ENCODE measurements at regions not wholly inside any gene's neighbourhood (a gene's known extent, or its start where the extent isn't known, plus 50 kb on each side); places are given as distances from the start of the nearest gene placed in this dataset.
"Not testable (repeated sequence)": the region's sequence is repeated elsewhere in the genome, so short reads cannot be mapped to it uniquely, and the experiment has no call there.

DNA sequence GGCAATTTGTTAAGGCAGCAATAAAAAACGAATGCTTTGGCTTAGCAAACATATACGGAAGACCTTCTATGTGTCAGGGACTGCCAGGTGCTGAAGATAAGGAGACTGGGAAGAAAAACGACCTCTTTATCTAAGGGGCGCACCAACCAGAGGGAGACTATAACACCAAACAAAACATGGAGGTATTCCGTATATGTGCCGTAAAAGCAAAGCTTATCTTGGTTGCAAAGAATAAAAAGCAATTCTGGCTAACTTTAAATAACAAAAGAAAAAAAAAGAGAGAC, 167.1 kb upstream of the KCNJ15 start:
- no peak for DNase-seq (ENCODE audit: extremely low spot score in 2 of 2)
- H3K4me1 ChIP-seq: no peaks in the 10 kb centered on the region
- H3K27me3 ChIP-seq: no peaks in the 10 kb centered on the region
- H3K36me3 ChIP-seq: no peaks in the 10 kb centered on the region
- no peaks in the 10 kb centered on the region for H3K9me3 ChIP-seq
- intact Hi-C loops (cut with DNase I): no loop called here
- no peak overlapping the region for H3K4me3 ChIP-seq
- TF ChIP-seq POLR2A (IDR thresholded peaks at IDR 0.05) (no peak), POLR2AphosphoS5 (IDR thresholded peaks at IDR 0.05; ENCODE audit: insufficient read depth in 1 of 2, low read depth in 1 of 2) (no peak)
- TF ChIP-seq, protein P1, sequence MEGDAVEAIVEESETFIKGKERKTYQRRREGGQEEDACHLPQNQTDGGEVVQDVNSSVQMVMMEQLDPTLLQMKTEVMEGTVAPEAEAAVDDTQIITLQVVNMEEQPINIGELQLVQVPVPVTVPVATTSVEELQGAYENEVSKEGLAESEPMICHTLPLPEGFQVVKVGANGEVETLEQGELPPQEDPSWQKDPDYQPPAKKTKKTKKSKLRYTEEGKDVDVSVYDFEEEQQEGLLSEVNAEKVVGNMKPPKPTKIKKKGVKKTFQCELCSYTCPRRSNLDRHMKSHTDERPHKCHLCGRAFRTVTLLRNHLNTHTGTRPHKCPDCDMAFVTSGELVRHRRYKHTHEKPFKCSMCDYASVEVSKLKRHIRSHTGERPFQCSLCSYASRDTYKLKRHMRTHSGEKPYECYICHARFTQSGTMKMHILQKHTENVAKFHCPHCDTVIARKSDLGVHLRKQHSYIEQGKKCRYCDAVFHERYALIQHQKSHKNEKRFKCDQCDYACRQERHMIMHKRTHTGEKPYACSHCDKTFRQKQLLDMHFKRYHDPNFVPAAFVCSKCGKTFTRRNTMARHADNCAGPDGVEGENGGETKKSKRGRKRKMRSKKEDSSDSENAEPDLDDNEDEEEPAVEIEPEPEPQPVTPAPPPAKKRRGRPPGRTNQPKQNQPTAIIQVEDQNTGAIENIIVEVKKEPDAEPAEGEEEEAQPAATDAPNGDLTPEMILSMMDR (IDR thresholded peaks at IDR 0.05): no peak
- H3K27ac ChIP-seq: no peak overlapping the region

DNA sequence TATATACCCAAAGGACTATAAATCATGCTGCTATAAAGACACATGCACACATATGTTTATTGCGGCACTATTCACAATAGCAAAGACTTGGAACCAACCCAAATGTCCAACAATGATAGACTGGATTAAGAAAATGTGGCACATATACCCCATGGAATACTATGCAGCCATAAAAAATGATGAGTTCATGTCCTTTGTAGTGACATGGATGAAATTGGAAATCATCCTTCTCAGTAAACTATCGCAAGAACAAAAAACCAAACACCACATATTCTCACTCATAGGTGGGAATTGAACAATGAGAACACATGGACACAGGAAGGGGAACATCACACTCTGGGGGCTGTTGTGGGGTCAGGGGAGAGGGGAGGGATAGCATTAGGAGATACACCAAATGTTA, 165.7 kb upstream of the KCNJ15 start:
- H3K9me3 ChIP-seq; intact Hi-C loops (cut with DNase I); DNase-seq (ENCODE audit: extremely low spot score in 2 of 2); H3K27ac ChIP-seq; H3K4me1 ChIP-seq; H3K36me3 ChIP-seq; H3K4me3 ChIP-seq; H3K27me3 ChIP-seq: not testable (repeated sequence)

DNA sequence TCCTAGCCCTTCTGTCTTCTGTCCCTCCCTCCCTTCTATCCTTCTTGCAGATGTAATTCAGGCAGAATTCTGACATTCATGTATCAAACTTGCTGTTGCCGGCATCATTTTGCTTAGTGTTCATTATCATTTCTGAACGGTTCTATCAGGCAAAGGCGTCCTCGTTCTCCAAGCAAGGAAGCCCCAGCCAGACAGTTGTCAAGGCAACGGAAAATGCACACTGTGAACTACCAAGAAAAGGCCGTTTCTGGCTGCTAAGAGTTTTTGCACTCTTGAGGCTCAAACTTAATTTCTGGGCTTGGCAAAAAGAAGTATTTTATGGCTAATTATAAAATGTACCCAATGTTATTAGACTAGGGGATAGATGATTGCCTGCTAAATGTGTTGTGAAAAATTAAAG, 164.7 kb upstream of the KCNJ15 start:
- DNase-seq (ENCODE audit: extremely low spot score in 2 of 2): no peak
- H3K4me1 ChIP-seq: no peaks in the 10 kb centered on the region
- intact Hi-C loops (cut with DNase I): no loop called here
- H3K27ac ChIP-seq: no peak overlapping the region
- H3K9me3 ChIP-seq: no peaks in the 10 kb centered on the region
- H3K36me3 ChIP-seq: no peaks in the 10 kb centered on the region
- no peaks in the 10 kb centered on the region for H3K27me3 ChIP-seq
- H3K4me3 ChIP-seq: no peak overlapping the region
- TF ChIP-seq POLR2A (IDR thresholded peaks at IDR 0.05) (no peak), POLR2AphosphoS5 (IDR thresholded peaks at IDR 0.05; ENCODE audit: insufficient read depth in 1 of 2, low read depth in 1 of 2) (no peak)
- TF ChIP-seq, protein P1 (IDR thresholded peaks at IDR 0.05): no peak

DNA sequence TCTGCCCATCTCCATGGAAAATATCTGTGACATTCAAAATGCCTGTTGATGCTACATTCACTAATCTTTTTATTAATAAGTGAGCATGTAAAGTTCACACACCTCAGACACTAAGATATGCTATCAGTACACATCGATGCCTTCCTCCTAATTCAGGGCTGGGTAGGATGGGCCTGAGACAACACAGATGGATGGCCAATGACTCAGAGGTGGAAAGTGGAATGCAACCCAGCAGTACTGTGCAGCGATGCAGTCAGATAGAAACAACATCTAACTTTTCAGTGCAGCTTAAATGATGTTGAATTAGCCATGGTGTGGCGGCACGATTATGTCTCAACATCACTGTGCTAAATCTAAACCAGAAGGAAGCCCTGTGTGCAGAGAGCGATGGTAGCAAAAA, 161.6 kb upstream of the KCNJ15 start:
- Histone ChIP-seq H3K4me1 (no peaks in the 10 kb centered on the region), H3K27me3 (no peaks in the 10 kb centered on the region), H3K27ac (no peak overlapping the region), H3K4me3 (no peak overlapping the region), H3K9me3 (no peaks in the 10 kb centered on the region), H3K36me3 (no peaks in the 10 kb centered on the region)
- no peak for DNase-seq (ENCODE audit: extremely low spot score in 2 of 2)
- intact Hi-C loops (cut with DNase I): no loop called here
- TF ChIP-seq, protein P1 (IDR thresholded peaks at IDR 0.05): no peak
- TF ChIP-seq POLR2AphosphoS5 (IDR thresholded peaks at IDR 0.05; ENCODE audit: insufficient read depth in 1 of 2, low read depth in 1 of 2): no peak
- no peak for TF ChIP-seq POLR2A (IDR thresholded peaks at IDR 0.05)

DNA sequence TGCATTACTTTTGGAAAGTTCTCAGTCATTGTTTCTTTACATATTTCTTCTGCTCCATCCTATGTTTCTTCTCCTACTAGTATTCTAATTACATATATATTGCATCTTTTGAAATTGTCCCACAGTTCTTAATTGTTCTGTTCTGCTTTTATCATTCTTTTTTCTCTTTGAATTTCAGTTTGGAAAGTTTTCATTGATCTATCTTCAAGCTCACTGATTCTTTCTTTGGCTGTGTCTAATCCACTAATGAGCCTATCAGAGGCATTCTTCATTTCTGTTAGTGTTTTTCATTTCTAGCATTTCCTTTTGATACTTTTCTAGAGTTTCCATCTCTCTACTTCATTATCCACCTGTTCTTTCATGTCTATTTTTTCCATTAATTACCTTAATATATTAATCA, 159.0 kb upstream of the KCNJ15 start:
- Histone ChIP-seq H3K27me3 (no peaks in the 10 kb centered on the region), H3K9me3 (no peaks in the 10 kb centered on the region), H3K4me3 (no peak overlapping the region), H3K27ac (no peak overlapping the region), H3K36me3 (no peaks in the 10 kb centered on the region), H3K4me1 (no peaks in the 10 kb centered on the region)
- no peak for TF ChIP-seq POLR2A (IDR thresholded peaks at IDR 0.05)
- TF ChIP-seq, protein P1 (IDR thresholded peaks at IDR 0.05): no peak
- TF ChIP-seq POLR2AphosphoS5 (IDR thresholded peaks at IDR 0.05; ENCODE audit: insufficient read depth in 1 of 2, low read depth in 1 of 2): no peak
- no peak for DNase-seq (ENCODE audit: extremely low spot score in 2 of 2)
- intact Hi-C loops (cut with DNase I): no loop called here

DNA sequence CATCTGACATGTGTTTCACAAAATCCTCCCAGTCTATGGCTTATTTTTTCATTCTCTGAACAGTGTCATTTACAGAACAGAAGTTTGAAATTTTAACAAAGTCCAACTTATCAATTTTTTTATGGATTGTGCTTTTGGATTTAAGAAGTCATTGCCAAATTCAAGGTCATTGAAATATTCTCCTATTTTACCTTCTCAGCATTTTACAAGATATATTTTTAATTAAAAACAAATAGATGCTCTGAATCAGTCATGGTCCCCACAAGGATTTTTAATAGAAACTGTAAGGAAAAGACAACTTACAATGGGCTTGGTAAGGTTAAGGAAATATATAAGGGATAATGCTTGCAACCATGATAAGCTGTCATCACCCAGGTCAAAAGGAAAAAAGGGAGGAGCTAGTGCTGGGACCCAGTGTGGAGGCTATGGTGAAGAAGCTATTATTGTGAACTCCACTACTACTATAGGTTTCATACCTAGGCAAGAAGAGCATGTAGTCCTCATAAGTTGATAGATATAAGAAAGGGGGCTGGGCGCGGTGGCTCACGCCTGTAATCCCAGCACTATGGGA, 144.5 kb upstream of the KCNJ15 start:
- H3K27ac ChIP-seq: no peak overlapping the region
- no peak overlapping the region for H3K4me3 ChIP-seq
- intact Hi-C loops (cut with DNase I): no loop called here
- H3K4me1 ChIP-seq: no peaks in the 10 kb centered on the region
- no peak for DNase-seq (ENCODE audit: extremely low spot score in 2 of 2)
- no peaks in the 10 kb centered on the region for H3K9me3 ChIP-seq
- TF ChIP-seq, protein P1 (IDR thresholded peaks at IDR 0.05): no peak
- no peak for TF ChIP-seq POLR2A (IDR thresholded peaks at IDR 0.05)
- TF ChIP-seq POLR2AphosphoS5 (IDR thresholded peaks at IDR 0.05; ENCODE audit: insufficient read depth in 1 of 2, low read depth in 1 of 2): no peak
- H3K27me3 ChIP-seq: no peaks in the 10 kb centered on the region
- no peaks in the 10 kb centered on the region for H3K36me3 ChIP-seq
